ENCODE measurements at regions not wholly inside any gene's neighbourhood (a gene's known extent, or its start where the extent isn't known, plus 50 kb on each side); places are given as distances from the start of the nearest gene placed in this dataset.
A peak's percentile ranks its signal among the peaks of the same experiment; 100 is the strongest.

GRCh38 chr4:166491635-166492034 lies 618.6 kb downstream of the TLL1 start:
- no peak for DNase-seq (ENCODE audit: low read depth in 2 of 2)

DNA sequence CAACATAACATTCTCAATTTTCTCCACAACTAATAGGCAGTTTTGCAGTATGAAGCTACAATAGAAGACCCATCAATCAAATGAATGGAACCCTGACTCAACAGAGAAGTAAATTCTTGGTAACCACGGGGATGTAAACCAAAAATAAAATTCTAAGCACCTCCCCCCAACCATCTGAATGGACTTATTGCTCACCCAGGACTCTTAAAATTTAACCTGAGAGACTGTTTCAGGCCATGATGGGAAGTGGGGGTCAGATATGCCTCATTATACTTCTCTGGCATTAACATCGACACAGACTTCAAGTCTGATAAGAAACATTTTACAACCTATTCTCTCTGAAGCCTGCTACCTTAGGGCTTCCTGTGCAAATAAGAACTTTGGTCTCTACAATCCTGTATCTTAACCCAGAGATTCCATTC lies 620.9 kb downstream of the TLL1 start:
- DNase-seq (ENCODE audit: low read depth in 2 of 2) = peak in 1 of 2 experiments; percentile 12

- no peak for DNase-seq (ENCODE audit: low read depth in 2 of 2)
Measured at GRCh38 chr4:166498546-166498945, 625.5 kb downstream of the TLL1 start.

- DNase-seq (ENCODE audit: low read depth in 2 of 2) = no peak
Measured at GRCh38 chr4:166499820-166500219, 626.8 kb downstream of the TLL1 start.

GRCh38 chr4:166501941-166502382 lies 628.9 kb downstream of the TLL1 start:
- DNase-seq (ENCODE audit: low read depth in 2 of 2) = no peak

GRCh38 chr4:166502660-166503059 lies 629.6 kb downstream of the TLL1 start:
- no peak for DNase-seq (ENCODE audit: low read depth in 2 of 2)

- no peak for DNase-seq (ENCODE audit: low read depth in 2 of 2)
Measured at GRCh38 chr4:166506051-166506450, 633.0 kb downstream of the TLL1 start.

GRCh38 chr4:166512267-166512666 lies 639.2 kb downstream of the TLL1 start:
- no peak for DNase-seq (ENCODE audit: low read depth in 2 of 2)

DNA sequence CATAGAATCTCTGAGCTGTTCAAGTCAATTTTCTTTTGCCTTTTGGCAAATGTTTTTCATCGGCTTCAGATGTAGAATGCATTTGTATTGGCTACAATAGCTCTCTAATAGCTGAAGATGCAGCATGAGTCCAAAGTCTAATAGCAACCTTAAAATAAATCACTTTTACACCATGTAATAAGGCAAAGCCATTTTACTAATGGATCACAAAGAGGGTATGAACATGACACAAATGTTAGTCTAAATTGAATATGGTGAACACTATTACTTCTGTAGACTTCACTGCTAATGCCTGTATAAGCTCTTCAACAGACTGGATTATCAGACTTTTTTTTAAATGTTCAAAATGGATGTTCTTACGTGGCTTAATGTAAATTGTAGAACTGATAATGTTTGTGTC lies 645.3 kb downstream of the TLL1 start:
- DNase-seq (ENCODE audit: low read depth in 2 of 2) = no peak

- no peak for DNase-seq (ENCODE audit: low read depth in 2 of 2)
Measured at GRCh38 chr4:166518776-166519175, 645.7 kb downstream of the TLL1 start.

DNA sequence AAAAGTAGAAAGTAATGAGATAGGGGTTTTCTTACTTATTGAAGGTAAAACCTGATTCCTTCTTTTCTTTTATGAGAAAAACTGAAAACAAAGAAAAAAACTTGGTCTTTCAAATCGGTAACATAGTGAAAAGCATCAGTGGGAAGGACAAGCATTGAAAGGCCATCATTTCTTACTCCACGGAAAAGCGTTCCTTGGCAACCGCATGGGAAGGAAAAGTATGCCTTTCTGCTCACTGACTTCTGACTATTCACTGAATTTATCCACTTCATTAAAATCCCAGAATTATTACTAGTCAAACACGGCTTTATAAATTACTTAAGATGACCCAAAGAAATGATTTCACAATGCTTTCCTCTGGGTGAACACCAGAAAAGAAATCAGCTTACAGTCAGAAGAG lies 646.7 kb downstream of the TLL1 start:
- DNase-seq (ENCODE audit: low read depth in 2 of 2) = no peak

- DNase-seq (ENCODE audit: low read depth in 2 of 2) = peak; percentile 9 to 10
Measured at GRCh38 chr4:166527500-166527899, 654.5 kb downstream of the TLL1 start.

GRCh38 chr4:166531703-166532102 lies 658.7 kb downstream of the TLL1 start:
- DNase-seq (ENCODE audit: low read depth in 2 of 2) = no peak

DNA sequence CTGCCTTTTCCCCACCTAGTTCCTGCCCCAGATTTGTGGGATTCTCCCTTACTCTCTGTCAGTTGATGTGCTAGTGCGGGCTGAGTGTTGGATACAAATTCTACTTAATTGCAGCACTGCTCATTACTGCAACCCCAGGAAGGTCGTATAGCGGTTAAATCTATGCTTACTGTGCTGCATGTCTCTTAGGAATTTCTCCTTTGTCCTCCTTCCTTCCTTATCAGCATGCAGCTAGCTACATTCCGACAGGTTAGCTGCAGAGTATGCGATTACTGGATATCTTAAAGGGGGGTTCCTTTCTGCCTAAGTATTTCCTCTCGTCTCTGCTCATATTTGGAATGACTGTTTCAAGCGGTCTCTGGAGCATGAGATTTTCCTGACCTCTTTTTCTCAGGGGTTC lies 662.8 kb downstream of the TLL1 start:
- DNase-seq (ENCODE audit: low read depth in 2 of 2) = no peak

- DNase-seq (ENCODE audit: low read depth in 2 of 2) = no peak
Measured at GRCh38 chr4:166538491-166539005, 665.5 kb downstream of the TLL1 start.

- no peak for DNase-seq (ENCODE audit: low read depth in 2 of 2)
Measured at GRCh38 chr4:166546009-166546408, 673.0 kb downstream of the TLL1 start.

DNA sequence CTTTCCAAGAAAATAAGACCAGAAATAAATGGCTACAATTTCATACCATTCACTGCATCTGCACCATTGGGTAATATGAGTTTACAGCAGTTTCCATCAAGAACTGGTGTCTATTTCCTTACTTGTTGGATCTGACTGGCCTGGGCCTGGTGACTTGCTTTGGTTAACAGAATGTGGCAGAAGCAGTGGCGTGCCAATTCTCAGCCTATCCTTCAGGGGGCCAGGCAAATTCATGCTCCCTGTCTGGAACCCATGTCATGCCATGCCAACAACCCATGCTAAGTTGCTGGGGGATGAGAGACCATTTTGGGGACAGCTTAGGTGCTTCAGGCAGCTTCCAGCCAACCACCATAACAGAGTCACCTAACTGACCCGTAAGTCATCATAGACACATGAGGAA lies 656.7 kb downstream of the SPOCK3 start:
- DNase-seq (ENCODE audit: low read depth in 2 of 2) = no peak

DNA sequence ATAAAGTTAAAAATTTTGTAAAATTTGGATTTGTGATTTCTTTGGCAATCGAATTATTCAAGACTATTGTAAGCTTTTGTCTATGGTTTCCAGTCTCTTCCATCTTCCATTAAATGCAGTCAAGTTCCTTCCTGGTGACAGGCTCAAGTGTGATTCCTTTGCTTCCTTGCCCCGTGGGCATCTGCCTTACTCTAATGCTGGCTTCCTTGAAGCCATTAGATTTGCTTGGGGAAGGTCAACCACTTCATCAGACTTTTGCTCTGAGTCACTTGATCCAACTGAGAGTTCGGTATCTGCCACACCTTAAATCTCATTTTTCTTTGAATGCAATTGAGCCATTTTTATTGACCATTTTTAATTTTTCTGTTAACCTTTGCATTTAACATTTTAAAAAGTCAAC lies 648.8 kb downstream of the SPOCK3 start:
- DNase-seq (ENCODE audit: low read depth in 2 of 2) = no peak

GRCh38 chr4:166594326-166594946 lies 639.9 kb downstream of the SPOCK3 start:
- peak in 1 of 2 experiments; percentile 5 for DNase-seq (ENCODE audit: low read depth in 2 of 2)

DNA sequence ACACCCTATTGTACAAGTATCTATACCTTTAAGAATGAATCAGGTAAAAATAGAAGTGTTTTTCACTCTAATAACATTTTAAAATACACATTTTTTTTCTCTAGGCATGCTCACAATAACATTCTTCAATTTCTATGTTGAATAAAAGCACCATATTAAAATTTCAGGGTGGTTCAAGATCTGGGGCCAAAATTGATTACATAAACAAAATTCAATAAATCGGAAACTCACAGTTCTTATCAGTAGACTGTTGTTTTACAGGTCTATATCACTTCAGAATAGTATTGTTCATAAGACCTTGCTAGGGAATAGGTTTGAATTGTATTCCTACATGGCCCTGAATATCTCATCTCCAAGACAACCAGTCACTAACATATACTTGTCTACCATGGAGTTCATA lies 634.0 kb downstream of the SPOCK3 start:
- no peak for DNase-seq (ENCODE audit: low read depth in 2 of 2)

DNA sequence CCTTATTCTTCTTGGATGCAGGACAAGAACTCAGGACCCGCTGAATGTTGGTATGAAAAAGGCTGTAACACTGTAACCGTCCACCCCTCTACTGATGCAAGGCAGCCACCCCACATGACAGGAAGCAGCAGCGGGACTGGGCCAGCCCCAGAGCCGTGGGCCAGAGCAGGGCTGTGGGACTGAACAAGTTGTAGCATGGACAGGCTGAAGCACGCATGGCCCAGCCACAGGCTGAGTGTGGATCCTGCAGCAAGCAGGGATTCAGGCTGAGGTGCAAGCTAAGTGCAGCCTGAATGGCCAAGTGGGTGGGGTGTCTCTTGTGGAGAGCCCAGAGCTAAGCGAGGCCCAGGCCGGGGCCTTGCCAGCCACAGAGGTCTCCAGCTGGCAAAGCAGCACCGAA lies 632.2 kb downstream of the SPOCK3 start:
- DNase-seq (ENCODE audit: low read depth in 2 of 2) = no peak

DNA sequence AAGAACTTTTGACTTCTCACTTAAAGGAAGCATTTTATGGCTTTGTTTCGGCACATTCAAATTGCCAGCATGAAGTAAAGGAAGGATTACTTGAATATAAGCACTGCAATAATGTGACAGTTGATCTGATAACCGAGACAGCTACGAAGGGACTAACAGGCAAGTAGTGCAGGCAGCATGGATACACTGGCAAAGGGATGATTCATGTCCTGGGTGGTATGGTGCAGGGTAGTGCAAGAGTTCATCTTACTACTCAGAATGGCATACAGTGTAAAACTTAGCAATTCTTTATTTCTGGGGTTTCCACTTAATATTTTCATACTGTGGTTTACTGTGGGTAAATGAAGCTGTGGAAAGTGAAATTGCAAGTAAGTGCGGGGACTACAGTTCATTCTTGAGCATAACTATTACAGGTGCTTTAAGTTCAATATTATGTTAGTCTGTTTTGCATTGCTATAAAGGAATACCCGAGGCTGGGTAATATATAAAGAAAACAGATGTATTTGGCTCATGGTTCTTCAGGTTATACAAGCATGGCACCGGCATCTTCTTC lies 611.8 kb downstream of the SPOCK3 start:
- DNase-seq (ENCODE audit: low read depth in 2 of 2) = no peak

DNA sequence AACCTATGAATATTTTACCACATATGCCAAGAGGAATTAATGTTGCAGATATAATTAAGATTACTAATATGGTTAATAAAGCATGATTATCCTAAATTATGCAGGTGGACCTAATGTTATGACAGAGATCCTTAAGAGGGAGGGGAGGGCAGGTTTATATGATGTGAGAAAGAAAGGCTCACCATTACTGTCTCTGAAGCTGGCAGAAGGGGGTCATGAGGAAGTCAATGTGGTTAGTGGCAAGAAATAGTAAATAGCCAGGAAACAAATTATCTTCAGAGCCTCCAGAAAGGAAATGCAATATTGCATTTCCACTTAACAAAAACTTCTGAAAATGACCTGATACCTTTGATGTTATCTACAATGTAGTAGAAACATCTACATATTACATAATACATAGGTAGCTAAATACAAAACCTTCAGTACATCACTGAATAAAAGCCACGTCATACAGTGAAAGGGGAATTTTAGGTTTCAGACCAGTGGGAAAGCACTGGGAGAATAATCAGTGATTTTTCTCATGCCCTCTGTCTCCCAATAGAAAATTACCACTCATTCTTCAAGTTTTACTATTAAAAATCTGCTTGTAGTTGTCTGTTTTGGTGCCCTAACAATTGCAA lies 609.2 kb downstream of the SPOCK3 start:
- DNase-seq (ENCODE audit: low read depth in 2 of 2) = no peak

All from fibroblast of skin of left biceps (primary cell).